Keratinocyte (primary cell): ENCODE measurements at regions not wholly inside any gene's neighbourhood (a gene's known extent, or its start where the extent isn't known, plus 50 kb on each side); places are given as distances from the start of the nearest gene placed in this dataset.

Experiments used
- DNase-seq: peaks from one replicate; pipeline ENCODE4 v3.0.0-alpha.2; 2011; ENCODE audit warnings: low read depth, missing footprints, low spot score
- FAIRE-seq: peaks from 2 replicates; lab custom pipeline; 2011; peaks lifted over from hg19 to GRCh38; lab: Jason Lieb, UNC
- H2AFZ ChIP-seq: 2 replicates; pipeline ENCODE4 v1.6.0; 2012; ENCODE audit warnings: low read length, control low read depth, inconsistent platforms; ENCODE audit not compliant: control insufficient read depth
- H3K27ac ChIP-seq: 2 replicates; pipeline ENCODE4 v1.5.1; 2011; ENCODE audit warnings: low read length; ENCODE audit not compliant: control insufficient read depth, insufficient read depth
- H3K27me3 ChIP-seq: 3 replicates; pipeline ENCODE4 v1.6.0; 2011; ENCODE audit warnings: low read length; ENCODE audit not compliant: control insufficient read depth, insufficient read depth; ENCODE audit errors: extremely low read depth
- H3K36me3 ChIP-seq, 2 experiments: 2 replicates in 1 of 2; 3 replicates in 1 of 2; pipeline ENCODE4 v1.5.1; 2011; ENCODE audit warnings: low read length in 2 of 2, mild to moderate bottlenecking in 1 of 2; ENCODE audit not compliant: control insufficient read depth in 2 of 2, insufficient read depth in 2 of 2; ENCODE audit errors: extremely low read depth in 1 of 2
- H3K4me1 ChIP-seq: 3 replicates; pipeline ENCODE4 v1.5.1; 2011; ENCODE audit warnings: low read length; ENCODE audit not compliant: control insufficient read depth, insufficient read depth; ENCODE audit errors: extremely low read depth
- H3K4me2 ChIP-seq: 3 replicates; pipeline ENCODE4 v1.6.0; 2011; ENCODE audit warnings: low read depth, low read length; ENCODE audit not compliant: control insufficient read depth, insufficient read depth; ENCODE audit errors: extremely low read depth
- H3K4me3 ChIP-seq, 3 experiments: fragments of 200-600 bp in 1 of 3; sonication (generic) in 1 of 3; 2 replicates in 2 of 3; 3 replicates in 1 of 3; pipeline ENCODE4 v1.5.1; 2011 to 2016; ENCODE audit warnings: low read length in 3 of 3, mild to moderate bottlenecking in 3 of 3, control low read depth in 2 of 3, inconsistent platforms in 1 of 3, low read depth in 1 of 3, mixed read lengths in 1 of 3, mixed run types in 1 of 3, moderate library complexity in 1 of 3; ENCODE audit not compliant: control insufficient read depth in 2 of 3, insufficient read depth in 2 of 3; ENCODE audit errors: extremely low read depth in 1 of 3
- H3K79me2 ChIP-seq: 2 replicates; pipeline ENCODE4 v1.6.0; 2012; ENCODE audit warnings: low read length; ENCODE audit not compliant: control insufficient read depth, insufficient read depth
- H3K9ac ChIP-seq: 3 replicates; pipeline ENCODE4 v1.6.0; 2011; ENCODE audit warnings: low read length; ENCODE audit not compliant: control insufficient read depth, insufficient read depth; ENCODE audit errors: extremely low read depth
- H3K9me1 ChIP-seq: 3 replicates; pipeline ENCODE4 v1.6.0; 2011; ENCODE audit warnings: low read length; ENCODE audit not compliant: control insufficient read depth, insufficient read depth; ENCODE audit errors: extremely low read depth
- H3K9me3 ChIP-seq: 2 replicates; pipeline ENCODE4 v1.5.1; 2012; ENCODE audit warnings: low read depth, low read length; ENCODE audit not compliant: control insufficient read depth
- H4K20me1 ChIP-seq: 3 replicates; pipeline ENCODE4 v1.6.0; 2011; ENCODE audit warnings: low read length; ENCODE audit not compliant: control insufficient read depth, insufficient read depth; ENCODE audit errors: extremely low read depth
- EZH2 ChIP-seq: IDR thresholded peaks from one replicate; pipeline ENCODE4 v1.6.1; 2012; ENCODE audit warnings: inconsistent platforms, mild to moderate bottlenecking, low read length, moderate library complexity
- dilution Hi-C: fragments of 300-500 bp; cut with MboI; formaldehyde crosslinking; loops from one replicate; pipeline ENCODE4 v1.7.0; 2020; ENCODE audit warnings: low sequenced_read_pairs; ENCODE audit not compliant: extremely low pct_ligation_motif_present
- TF ChIP-seq, protein P1 (sequence below), 3 experiments: IDR thresholded peaks in 1 of 3; conservative IDR thresholded peaks in 1 of 3; optimal IDR thresholded peaks in 1 of 3; 2 replicates in 2 of 3; 3 replicates in 1 of 3; pipeline versions ENCODE3 to v1.5.1; 2011; ENCODE audit warnings: low read length in 3 of 3, mild to moderate bottlenecking in 3 of 3, moderate library complexity in 2 of 3, control low read depth in 1 of 3, inconsistent platforms in 1 of 3; ENCODE audit not compliant: insufficient read depth in 2 of 3; ENCODE audit errors: extremely low read depth in 1 of 3

DNA sequence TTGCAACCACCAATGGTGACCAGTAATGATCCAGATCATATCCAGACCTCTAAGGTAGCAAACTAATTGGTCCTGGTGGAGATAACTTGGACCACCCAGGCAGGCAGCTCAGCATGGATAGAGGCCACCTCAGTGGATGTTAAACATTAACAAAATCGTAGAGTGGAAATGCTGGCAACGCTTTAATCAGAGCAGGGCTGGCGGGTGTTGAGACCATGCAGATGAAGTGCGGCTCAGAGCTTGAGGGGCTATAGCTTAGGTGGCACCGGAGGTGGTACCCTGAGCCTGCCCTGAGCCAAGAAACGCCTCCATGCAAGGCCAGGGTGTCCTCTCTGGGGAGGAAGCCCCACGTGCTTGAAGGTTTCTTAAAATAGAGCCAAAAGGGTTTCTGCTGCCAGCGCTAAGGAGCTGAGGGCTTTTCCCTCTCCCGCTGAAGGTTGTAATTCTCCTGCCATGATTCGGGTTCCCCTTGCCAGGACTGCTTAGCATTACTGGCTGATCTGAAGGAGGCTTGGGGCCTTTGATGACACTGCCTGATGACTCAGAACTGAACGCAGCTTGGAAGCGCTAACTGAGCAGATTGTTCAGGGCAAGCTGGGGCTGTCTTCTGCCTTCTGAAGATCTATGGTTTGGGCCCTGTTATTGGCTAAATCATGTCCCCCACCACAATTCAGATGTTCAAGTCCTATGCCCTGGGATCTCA lies 177.8 kb upstream of the ATP6AP2 start:
- Histone ChIP-seq H3K9ac (no peak overlapping the region), H4K20me1 (no peaks in the 10 kb centered on the region), H3K9me1 (no peaks in the 10 kb centered on the region), H3K79me2 (no peaks in the 10 kb centered on the region), H3K9me3 (no peaks in the 10 kb centered on the region), H3K27ac (no peak overlapping the region), H3K4me2 (no peak overlapping the region), H3K27me3 (no peaks in the 10 kb centered on the region), H3K36me3 (no peaks in the 10 kb centered on the region), H3K4me3 (no peak overlapping the region), H2AFZ (no peak overlapping the region), H3K4me1 (no peaks in the 10 kb centered on the region)
- FAIRE-seq (no peak), DNase-seq (no peak)
- TF ChIP-seq, protein P1, sequence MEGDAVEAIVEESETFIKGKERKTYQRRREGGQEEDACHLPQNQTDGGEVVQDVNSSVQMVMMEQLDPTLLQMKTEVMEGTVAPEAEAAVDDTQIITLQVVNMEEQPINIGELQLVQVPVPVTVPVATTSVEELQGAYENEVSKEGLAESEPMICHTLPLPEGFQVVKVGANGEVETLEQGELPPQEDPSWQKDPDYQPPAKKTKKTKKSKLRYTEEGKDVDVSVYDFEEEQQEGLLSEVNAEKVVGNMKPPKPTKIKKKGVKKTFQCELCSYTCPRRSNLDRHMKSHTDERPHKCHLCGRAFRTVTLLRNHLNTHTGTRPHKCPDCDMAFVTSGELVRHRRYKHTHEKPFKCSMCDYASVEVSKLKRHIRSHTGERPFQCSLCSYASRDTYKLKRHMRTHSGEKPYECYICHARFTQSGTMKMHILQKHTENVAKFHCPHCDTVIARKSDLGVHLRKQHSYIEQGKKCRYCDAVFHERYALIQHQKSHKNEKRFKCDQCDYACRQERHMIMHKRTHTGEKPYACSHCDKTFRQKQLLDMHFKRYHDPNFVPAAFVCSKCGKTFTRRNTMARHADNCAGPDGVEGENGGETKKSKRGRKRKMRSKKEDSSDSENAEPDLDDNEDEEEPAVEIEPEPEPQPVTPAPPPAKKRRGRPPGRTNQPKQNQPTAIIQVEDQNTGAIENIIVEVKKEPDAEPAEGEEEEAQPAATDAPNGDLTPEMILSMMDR (optimal IDR thresholded peaks at IDR 0.05 in 1 of 3, IDR thresholded peaks at IDR 0.05 in 1 of 3, conservative IDR thresholded peaks at IDR 0.05 in 1 of 3; ENCODE audit: extremely low read depth in 1 of 3, insufficient read depth in 2 of 3, low read length in 3 of 3): no peak
- no peak for TF ChIP-seq EZH2
- dilution Hi-C loops: no loop called here

DNA sequence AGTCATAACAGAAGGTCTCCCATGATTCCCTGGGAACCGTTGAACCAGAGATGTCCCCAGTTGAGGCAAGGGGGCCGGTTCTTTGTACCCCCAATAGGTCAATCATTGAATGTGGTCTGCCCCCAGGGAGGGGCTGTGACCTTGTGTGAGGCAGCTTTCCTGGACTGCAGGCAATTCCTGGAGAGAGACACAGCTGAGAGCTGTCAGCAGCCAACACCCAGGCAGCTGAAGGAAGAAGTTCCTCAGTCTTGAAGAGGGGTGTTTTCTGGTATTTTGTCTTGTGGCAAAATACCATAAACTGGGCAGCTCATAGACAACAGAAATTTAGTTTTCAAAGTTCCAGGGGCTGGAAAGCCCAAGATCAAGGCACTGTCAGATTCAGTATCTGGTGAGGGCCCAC lies 185.7 kb upstream of the ATP6AP2 start:
- Histone ChIP-seq H3K79me2 (no peaks in the 10 kb centered on the region), H3K27me3 (no peaks in the 10 kb centered on the region), H3K4me1 (no peaks in the 10 kb centered on the region), H3K9me1 (no peaks in the 10 kb centered on the region), H3K4me3 (no peak overlapping the region), H3K9me3 (no peaks in the 10 kb centered on the region), H4K20me1 (no peaks in the 10 kb centered on the region), H3K9ac (no peak overlapping the region), H3K36me3 (no peaks in the 10 kb centered on the region), H3K4me2 (no peak overlapping the region), H2AFZ (no peak overlapping the region), H3K27ac (no peak overlapping the region)
- no peak for TF ChIP-seq EZH2
- TF ChIP-seq, protein P1 (optimal IDR thresholded peaks at IDR 0.05 in 1 of 3, IDR thresholded peaks at IDR 0.05 in 1 of 3, conservative IDR thresholded peaks at IDR 0.05 in 1 of 3; ENCODE audit: extremely low read depth in 1 of 3, insufficient read depth in 2 of 3, low read length in 3 of 3): no peak
- dilution Hi-C loops: no loop called here
- no peak for FAIRE-seq
- no peak for DNase-seq
